ENCODE measurements at regions not wholly inside any gene's neighbourhood (a gene's known extent, or its start where the extent isn't known, plus 50 kb on each side); places are given as distances from the start of the nearest gene placed in this dataset.

DNA sequence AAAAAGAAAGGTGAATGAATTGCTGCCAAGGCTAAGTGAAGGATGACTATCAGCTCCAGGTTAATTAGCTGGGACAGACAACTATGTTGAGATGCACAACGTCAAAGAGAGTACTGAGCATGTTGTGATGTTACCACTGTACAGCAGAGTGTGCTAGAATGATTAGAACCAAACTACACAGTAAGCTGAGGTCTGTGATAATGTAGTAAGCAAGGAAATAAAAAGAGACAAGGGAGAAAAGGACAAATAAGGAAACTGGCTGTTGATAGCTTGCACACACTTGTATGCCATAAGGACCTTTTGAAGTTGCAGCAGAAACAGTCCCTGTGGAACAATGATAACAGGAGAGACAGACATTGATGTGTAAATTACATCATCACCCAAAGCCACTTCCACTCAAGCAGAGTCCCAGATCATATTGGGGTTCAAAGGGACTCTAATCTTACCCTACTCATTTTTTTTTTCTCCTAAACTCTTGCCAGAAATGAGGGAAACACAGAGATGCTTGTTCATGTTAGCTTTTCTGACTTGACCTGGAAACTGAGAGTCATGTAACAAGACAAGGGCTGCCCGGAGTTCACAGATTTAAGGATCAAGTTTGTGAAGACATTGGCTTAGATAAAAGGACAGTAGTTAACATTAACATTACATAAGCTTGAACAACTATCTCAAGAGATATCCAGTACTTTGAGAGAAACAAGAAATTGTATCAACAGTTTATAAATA is 189.9 kb downstream of the CENPW start:
- ChIA-PET POLR2A (no interaction called here), CTCF (interaction anchor here (0.8 kb wide), 1 partner anchor 52 kb away, joined by 3 read pairs; no protein-coding TSS in a partner anchor)
- no peaks in the 10 kb centered on the region for H3K36me3 Mint-ChIP-seq (ENCODE audit: low read depth)
- H3K27ac Mint-ChIP-seq, result no peak overlapping the region
- H3K4me3 Mint-ChIP-seq, result no peak overlapping the region
- ATAC-seq (no peak), DNase-seq (no peak)
- H3K4me1 Mint-ChIP-seq, result no peaks in the 10 kb centered on the region
- H3K27me3 Mint-ChIP-seq, result no peaks in the 10 kb centered on the region
- no peaks in the 10 kb centered on the region for H3K9me3 Mint-ChIP-seq (ENCODE audit: low read depth)
- intact Hi-C loops (cut with DNase I, micrococcal nuclease), result no loop called here

DNA sequence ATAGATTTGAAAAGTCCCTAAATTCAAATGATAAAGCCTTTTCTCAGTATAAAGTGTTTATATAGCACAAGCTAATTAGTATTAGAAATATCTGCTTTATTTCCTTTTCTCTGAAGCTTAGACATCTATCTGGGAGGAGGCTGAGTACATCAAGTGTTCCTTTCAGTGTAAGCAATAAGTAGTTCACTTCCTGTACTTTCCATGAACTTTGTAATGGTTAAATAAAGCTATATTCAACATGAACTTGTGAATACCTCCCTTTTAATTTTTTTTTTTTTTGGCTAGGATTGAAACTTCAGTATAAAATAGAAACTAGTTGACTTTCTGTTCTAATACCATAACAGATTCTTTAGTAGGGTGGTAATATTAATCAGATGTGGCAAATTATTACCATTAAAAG is 190.9 kb downstream of the CENPW start:
- no peak for ATAC-seq

DNA sequence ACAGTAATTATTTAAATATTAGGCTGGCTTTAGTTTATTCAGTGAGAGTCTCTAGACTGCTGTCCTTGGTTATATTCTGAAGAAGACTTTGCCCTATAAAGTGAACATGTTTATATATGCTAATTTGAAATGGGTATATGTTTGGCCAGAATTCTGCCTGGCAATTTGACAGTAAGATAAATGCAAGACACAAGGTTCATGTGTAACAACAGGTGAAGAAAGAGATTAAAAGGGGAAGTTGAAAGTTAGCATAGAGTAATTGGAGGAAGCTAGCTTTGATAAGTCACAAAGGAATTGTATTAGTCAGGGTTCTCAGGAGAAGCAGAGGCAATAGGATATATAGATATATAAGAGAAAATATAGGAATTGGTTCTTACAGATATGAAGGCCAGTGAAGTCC is 191.4 kb downstream of the CENPW start:
- no peaks in the 10 kb centered on the region for H3K27me3 Mint-ChIP-seq
- CTCF ChIA-PET, result no interaction called here

More for the DNA sequence above, 190.9 kb downstream of the CENPW start:
- CTCF ChIA-PET, result no interaction called here
- no peaks in the 10 kb centered on the region for H3K36me3 Mint-ChIP-seq (ENCODE audit: low read depth)
- DNase-seq, result no peak
- POLR2A ChIA-PET, result no interaction called here
- no peak overlapping the region for H3K4me3 Mint-ChIP-seq
- H3K27ac Mint-ChIP-seq, result no peak overlapping the region
- no peaks in the 10 kb centered on the region for H3K4me1 Mint-ChIP-seq
- no peaks in the 10 kb centered on the region for H3K27me3 Mint-ChIP-seq
- H3K9me3 Mint-ChIP-seq (ENCODE audit: low read depth), result no peaks in the 10 kb centered on the region
- intact Hi-C loops (cut with DNase I, micrococcal nuclease), result no loop called here

DNA sequence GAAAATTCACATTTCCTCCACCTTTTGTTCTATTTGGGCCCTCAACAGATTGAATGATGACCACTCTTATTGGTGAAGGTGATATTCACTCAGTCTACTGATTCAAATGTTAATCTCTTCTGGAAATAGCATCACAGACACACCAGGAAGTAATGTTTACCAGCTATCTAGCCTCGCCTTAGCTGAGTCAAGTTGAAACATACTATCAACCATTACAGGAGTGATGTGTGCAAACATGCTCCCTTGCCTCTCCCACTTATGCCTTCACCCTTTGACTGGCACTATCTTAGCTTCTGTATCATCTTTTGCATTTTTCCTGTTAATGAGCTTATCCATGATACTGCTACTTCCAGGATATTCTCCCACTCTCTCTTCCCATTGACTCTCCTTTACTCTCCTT is 191.9 kb downstream of the CENPW start:
- CTCF ChIA-PET, result no interaction called here
- H3K9me3 Mint-ChIP-seq (ENCODE audit: low read depth), result no peaks in the 10 kb centered on the region

More for the DNA sequence above, 191.4 kb downstream of the CENPW start:
- POLR2A ChIA-PET, result no interaction called here
- Mint-ChIP-seq H3K4me1 (no peaks in the 10 kb centered on the region), H3K9me3 (ENCODE audit: low read depth) (no peaks in the 10 kb centered on the region), H3K4me3 (no peak overlapping the region), H3K36me3 (ENCODE audit: low read depth) (no peaks in the 10 kb centered on the region), H3K27ac (no peak overlapping the region)
- intact Hi-C loops (cut with DNase I, micrococcal nuclease), result no loop called here
- ATAC-seq, result no peak
- DNase-seq, result no peak

DNA sequence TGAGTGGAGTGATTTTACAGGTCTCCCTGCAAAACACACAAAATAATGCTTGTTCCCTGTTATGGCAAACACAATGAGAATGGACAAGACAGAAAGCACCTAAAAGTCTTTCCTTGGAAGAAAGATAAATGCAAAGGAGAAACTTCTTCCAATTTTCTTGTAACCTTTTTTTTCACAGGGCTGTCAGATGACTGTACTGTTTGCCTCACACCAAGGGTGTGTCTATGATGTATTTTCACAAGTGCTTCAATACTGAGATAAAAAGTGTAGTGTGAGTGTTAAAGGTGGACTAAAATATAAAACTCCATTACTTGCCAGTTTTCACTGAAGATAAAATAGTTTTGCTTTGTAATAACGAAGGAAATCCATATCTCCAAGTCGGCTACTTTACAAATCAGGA is 194.5 kb downstream of the CENPW start:
- ChIA-PET CTCF (no interaction called here), POLR2A (no interaction called here)
- H3K4me1 Mint-ChIP-seq, result no peaks in the 10 kb centered on the region
- H3K36me3 Mint-ChIP-seq (ENCODE audit: low read depth), result no peaks in the 10 kb centered on the region
- DNase-seq (no peak), ATAC-seq (no peak)
- H3K27me3 Mint-ChIP-seq, result no peaks in the 10 kb centered on the region
- intact Hi-C loops (cut with DNase I, micrococcal nuclease), result no loop called here
- H3K4me3 Mint-ChIP-seq, result no peak overlapping the region
- H3K27ac Mint-ChIP-seq, result no peak overlapping the region
- no peaks in the 10 kb centered on the region for H3K9me3 Mint-ChIP-seq (ENCODE audit: low read depth)

More for the DNA sequence above, 191.9 kb downstream of the CENPW start:
- intact Hi-C loops (cut with DNase I, micrococcal nuclease), result no loop called here
- no peaks in the 10 kb centered on the region for H3K36me3 Mint-ChIP-seq (ENCODE audit: low read depth)
- no peak overlapping the region for H3K4me3 Mint-ChIP-seq
- no peaks in the 10 kb centered on the region for H3K27me3 Mint-ChIP-seq
- H3K4me1 Mint-ChIP-seq, result no peaks in the 10 kb centered on the region
- POLR2A ChIA-PET, result no interaction called here
- no peak overlapping the region for H3K27ac Mint-ChIP-seq
- DNase-seq (no peak), ATAC-seq (peak; percentile 44)

DNA sequence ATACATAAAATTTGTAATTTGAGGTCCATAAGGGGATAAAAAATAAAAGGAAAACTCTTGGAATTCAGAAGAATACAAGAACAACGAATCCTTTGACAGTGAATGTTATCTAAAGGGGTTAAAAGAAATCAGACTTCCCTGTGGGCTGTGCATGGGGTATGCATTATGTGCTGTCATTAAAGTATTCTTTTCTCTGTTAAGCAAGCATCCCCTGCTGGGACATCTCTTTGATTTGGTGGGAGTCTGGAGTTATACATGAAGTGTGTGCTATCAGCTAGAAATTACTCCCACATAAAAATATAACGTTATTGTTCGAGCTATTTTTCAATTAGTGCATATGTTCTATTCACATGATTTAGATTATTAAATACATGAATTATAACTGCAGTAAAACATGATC is 195.2 kb downstream of the CENPW start:
- Mint-ChIP-seq H3K4me3 (no peak overlapping the region), H3K36me3 (ENCODE audit: low read depth) (no peaks in the 10 kb centered on the region), H3K27ac (no peak overlapping the region), H3K9me3 (ENCODE audit: low read depth) (no peaks in the 10 kb centered on the region), H3K4me1 (no peaks in the 10 kb centered on the region), H3K27me3 (no peaks in the 10 kb centered on the region)
- ChIA-PET CTCF (no interaction called here), POLR2A (no interaction called here)
- intact Hi-C loops (cut with DNase I, micrococcal nuclease), result no loop called here
- no peak for DNase-seq
- no peak for ATAC-seq

DNA sequence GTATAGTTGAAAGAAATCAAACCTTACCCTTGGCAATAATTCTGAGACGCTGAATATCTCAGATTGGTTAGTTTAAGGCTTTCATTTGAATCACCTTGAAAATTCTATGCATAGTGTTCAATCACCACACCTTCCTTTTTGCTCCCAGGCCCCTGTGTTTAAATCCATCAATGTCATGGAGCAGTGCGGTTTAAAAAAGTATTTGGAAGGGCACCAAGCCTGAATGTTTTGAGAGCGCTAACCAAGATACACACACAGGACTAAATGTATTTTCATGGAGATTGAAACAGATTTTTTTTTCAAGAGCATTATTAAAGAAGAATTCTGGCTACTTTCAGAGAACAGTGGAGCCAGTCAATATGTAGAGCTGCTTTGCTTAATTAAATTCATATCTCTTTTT is 195.7 kb downstream of the CENPW start:
- no peaks in the 10 kb centered on the region for H3K9me3 Mint-ChIP-seq (ENCODE audit: low read depth)
- no peak for ATAC-seq
- H3K27me3 Mint-ChIP-seq, result no peaks in the 10 kb centered on the region
- no peak for DNase-seq
- no peaks in the 10 kb centered on the region for H3K36me3 Mint-ChIP-seq (ENCODE audit: low read depth)
- ChIA-PET POLR2A (no interaction called here), CTCF (no interaction called here)
- H3K4me3 Mint-ChIP-seq, result no peak overlapping the region
- H3K27ac Mint-ChIP-seq, result no peak overlapping the region
- H3K4me1 Mint-ChIP-seq, result no peaks in the 10 kb centered on the region
- intact Hi-C loops (cut with DNase I, micrococcal nuclease), result no loop called here

DNA sequence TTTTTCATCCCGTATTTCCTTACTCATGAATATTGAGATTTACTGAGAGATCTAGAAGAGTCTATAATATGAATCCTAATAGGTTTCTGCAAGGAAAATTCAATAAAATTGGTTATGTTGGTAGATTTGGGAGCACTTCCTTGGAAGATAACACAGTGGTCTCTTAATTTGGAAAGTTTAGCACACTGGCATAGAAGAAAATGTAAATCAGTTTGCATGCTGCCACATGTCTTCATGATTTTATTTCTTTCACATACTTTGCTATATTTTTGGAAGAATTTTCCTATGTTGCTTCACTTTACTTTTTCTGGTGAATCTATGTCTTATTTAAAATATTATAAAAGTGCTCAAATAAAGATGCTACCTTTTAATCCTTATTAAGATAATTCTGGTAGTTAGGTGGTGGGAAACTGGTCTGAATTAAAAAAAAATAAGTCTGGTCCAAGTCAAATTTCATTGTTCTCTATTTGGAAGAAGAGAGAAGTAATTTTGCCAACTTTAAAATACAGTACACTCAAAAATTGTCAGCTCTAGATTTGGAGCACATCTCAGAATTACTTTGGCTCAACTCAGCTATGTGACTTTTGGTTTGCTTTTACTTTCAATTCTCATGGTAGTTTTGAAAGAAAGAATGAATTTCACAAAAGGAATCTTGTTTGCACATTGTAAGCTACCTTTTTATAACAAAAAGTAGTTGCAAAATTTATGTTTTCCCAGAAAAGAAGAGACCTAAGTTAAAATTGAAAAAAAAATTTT is 197.3 kb downstream of the CENPW start:
- H3K4me3 Mint-ChIP-seq, result no peak overlapping the region
- ChIA-PET CTCF (no interaction called here), POLR2A (no interaction called here)
- intact Hi-C loops (cut with DNase I, micrococcal nuclease), result no loop called here
- no peak overlapping the region for H3K27ac Mint-ChIP-seq
- H3K36me3 Mint-ChIP-seq (ENCODE audit: low read depth), result no peaks in the 10 kb centered on the region
- DNase-seq (no peak), ATAC-seq (no peak)
- no peaks in the 10 kb centered on the region for H3K4me1 Mint-ChIP-seq
- no peaks in the 10 kb centered on the region for H3K9me3 Mint-ChIP-seq (ENCODE audit: low read depth)
- no peaks in the 10 kb centered on the region for H3K27me3 Mint-ChIP-seq

DNA sequence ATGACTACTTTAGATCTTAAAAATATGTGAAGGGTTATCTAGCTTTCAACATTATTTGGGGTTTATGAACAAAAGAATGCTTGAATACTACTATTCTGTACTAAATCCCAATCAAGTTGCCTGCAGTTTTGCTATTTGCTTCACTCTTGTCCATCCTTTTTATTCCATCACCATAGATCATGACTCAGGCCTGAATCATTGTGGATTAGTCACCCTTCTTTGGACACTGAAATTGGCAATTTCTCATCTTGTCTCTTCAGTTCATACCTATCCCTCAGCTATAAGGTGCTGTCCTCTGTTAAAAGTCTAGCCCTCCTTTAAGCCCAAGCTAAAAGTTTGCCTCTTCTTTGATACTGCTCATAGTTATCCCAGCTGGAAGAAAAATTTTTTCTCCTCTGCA is 199.1 kb downstream of the CENPW start:
- Mint-ChIP-seq H3K36me3 (ENCODE audit: low read depth) (no peaks in the 10 kb centered on the region), H3K27ac (no peak overlapping the region), H3K27me3 (no peaks in the 10 kb centered on the region), H3K4me1 (no peaks in the 10 kb centered on the region), H3K9me3 (ENCODE audit: low read depth) (no peaks in the 10 kb centered on the region), H3K4me3 (no peak overlapping the region)
- CTCF ChIA-PET, result no interaction called here
- intact Hi-C loops (cut with DNase I, micrococcal nuclease), result no loop called here
- no peak for DNase-seq
- POLR2A ChIA-PET, result no interaction called here
- ATAC-seq, result no peak

DNA sequence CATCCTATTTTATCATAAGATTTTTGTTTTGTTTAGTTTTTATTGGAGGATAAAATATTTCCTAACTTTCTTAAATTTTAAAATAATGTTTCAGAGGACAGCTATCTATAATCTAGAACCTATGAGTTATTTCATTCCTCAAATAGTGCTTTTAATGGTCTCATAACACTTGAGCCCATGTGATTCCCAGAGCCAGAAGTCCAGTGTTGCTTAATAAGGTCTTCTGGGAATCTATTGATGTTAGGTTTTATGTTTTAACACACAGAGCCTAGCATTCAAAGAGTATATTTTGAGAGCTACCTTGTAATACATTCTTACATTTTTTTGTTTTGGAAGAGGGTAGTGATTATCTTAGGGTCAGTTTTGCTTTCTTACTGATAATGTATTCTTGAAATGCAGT is 200.2 kb downstream of the CENPW start:
- H3K4me3 Mint-ChIP-seq, result no peak overlapping the region
- no peak for DNase-seq
- H3K27ac Mint-ChIP-seq, result no peak overlapping the region
- ChIA-PET CTCF (interaction anchor here (1.0 kb wide), 1 partner anchor 22 kb away, joined by 3 read pairs; no protein-coding TSS in a partner anchor), POLR2A (no interaction called here)
- no peaks in the 10 kb centered on the region for H3K4me1 Mint-ChIP-seq
- no peak for ATAC-seq
- H3K9me3 Mint-ChIP-seq (ENCODE audit: low read depth), result no peaks in the 10 kb centered on the region
- no peaks in the 10 kb centered on the region for H3K27me3 Mint-ChIP-seq
- intact Hi-C loops (cut with DNase I, micrococcal nuclease), result no loop called here
- H3K36me3 Mint-ChIP-seq (ENCODE audit: low read depth), result no peaks in the 10 kb centered on the region

DNA sequence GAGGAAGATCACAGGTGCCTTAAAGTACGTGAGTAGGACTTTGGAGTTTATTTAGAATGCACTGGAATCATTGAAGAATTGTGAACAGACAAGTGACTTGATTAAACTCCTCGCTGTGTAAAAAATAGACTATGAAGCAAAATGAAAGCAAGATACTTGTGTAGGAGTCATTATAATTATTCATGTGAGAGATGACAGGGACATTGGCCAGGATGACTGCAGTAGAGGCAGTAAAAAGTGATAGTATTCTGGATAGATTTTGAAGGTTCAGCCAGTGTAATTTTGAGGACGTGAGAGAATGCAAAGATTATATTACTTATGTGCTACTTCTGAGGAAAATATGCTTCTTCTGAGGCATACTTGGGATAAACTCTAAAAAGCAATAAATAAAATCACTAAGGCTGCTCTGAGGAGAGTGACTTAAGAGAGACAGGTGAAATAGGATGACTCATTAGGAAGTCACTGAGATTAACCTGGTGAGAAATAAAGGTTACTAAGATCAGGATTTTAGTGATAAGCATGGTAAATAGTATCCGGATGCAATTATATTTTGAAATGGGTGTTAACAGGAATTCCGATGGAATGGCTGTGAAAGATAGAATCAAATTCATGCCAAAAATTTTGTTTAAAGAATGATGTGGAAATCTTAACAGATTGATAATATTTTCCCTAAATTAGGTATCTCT is 202.0 kb downstream of the CENPW start:
- Mint-ChIP-seq H3K9me3 (ENCODE audit: low read depth) (no peaks in the 10 kb centered on the region), H3K4me1 (no peaks in the 10 kb centered on the region), H3K27me3 (no peaks in the 10 kb centered on the region), H3K36me3 (ENCODE audit: low read depth) (no peaks in the 10 kb centered on the region), H3K4me3 (no peak overlapping the region), H3K27ac (no peak overlapping the region)
- intact Hi-C loops (cut with DNase I, micrococcal nuclease), result no loop called here
- DNase-seq, result no peak
- ChIA-PET POLR2A (no interaction called here), CTCF (no interaction called here)
- ATAC-seq, result no peak

DNA sequence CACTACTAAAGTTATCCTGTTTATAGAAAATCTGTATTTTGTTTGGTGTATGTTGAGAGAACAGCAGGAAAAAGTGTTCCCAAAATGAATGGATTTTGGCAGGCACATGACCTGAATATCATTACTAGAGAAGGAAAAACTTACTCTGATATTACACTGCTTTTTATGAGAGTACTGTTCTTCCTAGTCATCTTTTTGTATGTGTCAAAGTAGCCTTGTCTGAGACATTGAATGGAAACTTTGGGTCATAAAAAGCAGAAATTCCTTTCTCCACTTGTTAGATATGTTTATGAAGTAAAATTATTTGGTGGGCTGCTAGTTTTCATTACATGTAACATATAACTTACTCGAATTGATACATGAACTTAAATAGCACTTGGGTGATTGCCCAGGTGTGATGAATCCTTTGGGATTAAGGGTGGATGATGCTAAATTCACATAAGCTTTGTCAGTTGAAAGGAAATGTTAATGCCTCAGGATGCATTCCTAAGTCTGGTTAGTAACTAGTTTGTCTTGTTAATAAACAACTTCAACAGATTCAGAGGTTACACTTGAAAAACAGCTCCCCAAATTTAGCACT is 206.7 kb downstream of the CENPW start:
- H3K9me3 Mint-ChIP-seq (ENCODE audit: low read depth), result no peaks in the 10 kb centered on the region
- intact Hi-C loops (cut with DNase I, micrococcal nuclease), result no loop called here

More for the DNA sequence above, 206.7 kb downstream of the CENPW start:
- DNase-seq (no peak), ATAC-seq (no peak)
- Mint-ChIP-seq H3K4me3 (no peak overlapping the region), H3K36me3 (ENCODE audit: low read depth) (no peaks in the 10 kb centered on the region), H3K4me1 (no peaks in the 10 kb centered on the region), H3K27ac (no peak overlapping the region), H3K27me3 (no peaks in the 10 kb centered on the region)
- POLR2A ChIA-PET, result no interaction called here
- CTCF ChIA-PET, result interaction anchor here (0.6 kb wide), 1 partner anchor 1758 kb away, joined by 3 read pairs; no protein-coding TSS in a partner anchor

Measured in activated CD4-positive, alpha-beta T cell treated with anti-CD3 and anti-CD28 coated beads for 36 hours (primary cell).